Stomach (tissue), 8 donors: ENCODE measurements at regions not wholly inside any gene's neighbourhood (a gene's known extent, or its start where the extent isn't known, plus 50 kb on each side); places are given as distances from the start of the nearest gene placed in this dataset.

Experiments
- DNase-seq, 2 donors: peaks; one replicate each; pipeline versions ENCODE4 v3.0.0 to v3.0.0-alpha.2; 2013 to 2019
- H3K27ac ChIP-seq, 5 donors: fragments of 200-600 bp in 4 of 5; sonication (generic) in 4 of 5; one replicate each; pipeline ENCODE4 v1.5.1; 2013 to 2019; ENCODE audit warnings: mild to moderate bottlenecking in 1 of 5, moderate library complexity in 1 of 5
- H3K27me3 ChIP-seq, 3 donors: fragments of 200-600 bp; sonication (generic); one replicate each; pipeline ENCODE4 v1.5.1; 2017 to 2019; ENCODE audit warnings: mixed run types in 1 of 3
- H3K36me3 ChIP-seq, 4 donors: fragments of 200-600 bp; sonication (generic); 1 replicate in 3 of 4; 2 replicates in 1 of 4; pipeline ENCODE4 v1.5.1; 2016 to 2019
- H3K4me1 ChIP-seq, 4 donors: fragments of 200-600 bp; sonication (generic); one replicate each; pipeline ENCODE4 v1.5.1; 2016 to 2019
- H3K4me3 ChIP-seq, 4 donors: fragments of 200-600 bp; sonication (generic) in 3 of 4; one replicate each; pipeline ENCODE4 v1.5.1; 2016 to 2019; ENCODE audit warnings: mild to moderate bottlenecking in 1 of 4
- H3K9me3 ChIP-seq, 4 donors: fragments of 200-600 bp; sonication (generic); one replicate each; pipeline ENCODE4 v1.5.1; 2016 to 2019
- EP300 ChIP-seq: sonication (generic); formaldehyde crosslinking; IDR thresholded peaks from one replicate; pipeline ENCODE4 v1.6.1; 2017; ENCODE audit warnings: antibody characterized with exemption
- POLR2A ChIP-seq, 4 donors: fragments of 450-650 bp; IDR thresholded peaks; one replicate each; pipeline ENCODE4 v1.6.1; 2016; ENCODE audit warnings: antibody characterized with exemption in 4 of 4, control low read depth in 2 of 4, mild to moderate bottlenecking in 1 of 4, moderate library complexity in 1 of 4
- POLR2AphosphoS5 ChIP-seq, 3 donors: sonication (generic); formaldehyde crosslinking; IDR thresholded peaks; one replicate each; pipeline ENCODE4 v1.6.1; 2016; ENCODE audit warnings: antibody characterized with exemption in 3 of 3
- WGBS, 5 donors: extraction: QIAGEN DNeasy Blood & Tissue Kit in 3 of 5; methylation state at CpG; one replicate each; pipeline versions ENCODE4 v1.1.5 to v1.1.7; 2013 to 2018; 5-methylcytosine and 5-hydroxymethylcytosine counted together
- intact Hi-C: fragments of 100-400 bp; cut with DNase I; formaldehyde crosslinking; loops from one replicate; pipeline ENCODE4 v1.15.1; 2023; ENCODE audit warnings: low total_unique reads
- TF ChIP-seq, protein P1 (sequence below), 7 experiments: fragments of 450-650 bp in 4 of 7; fragments of 200-600 bp in 3 of 7; sonication (generic) in 3 of 7; IDR thresholded peaks; one replicate each; pipeline ENCODE4 v1.5.1; 2016 to 2019; ENCODE audit warnings: antibody characterized with exemption in 7 of 7, control low read depth in 2 of 7, mild to moderate bottlenecking in 1 of 7
- donor health status: healthy with polysubstance abuse.
- donor health status: Bipolar disorder and iron deficiency.
- donor health status: healthy.

DNA sequence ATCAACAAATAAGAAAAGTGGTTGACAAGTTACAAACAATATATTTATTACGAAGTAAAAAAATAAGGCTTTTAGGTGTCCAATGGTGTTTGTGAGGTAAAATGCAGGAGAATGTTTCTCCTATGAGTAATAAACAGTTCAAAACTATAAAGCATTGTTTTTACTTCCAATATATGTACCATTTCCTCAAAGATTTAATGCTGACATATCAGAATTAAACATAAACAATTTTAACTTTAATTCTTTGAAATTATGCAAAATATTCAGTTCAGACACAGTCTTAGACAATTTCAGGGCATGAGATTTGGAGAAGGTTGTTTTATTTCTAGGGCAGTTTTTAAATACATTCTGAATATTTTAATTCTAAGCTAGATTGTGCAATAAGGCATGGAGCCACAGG is 602.5 kb upstream of the DPPA4 start:
- Histone ChIP-seq H3K4me3 (no peak overlapping the region), H3K27ac (no peak overlapping the region), H3K9me3 (no peaks in the 10 kb centered on the region), H3K27me3 (no peaks in the 10 kb centered on the region), H3K36me3 (no peaks in the 10 kb centered on the region), H3K4me1 (no peaks in the 10 kb centered on the region)
- intact Hi-C loops: no loop called here
- TF ChIP-seq POLR2A (IDR thresholded peaks at IDR 0.05): no peak
- TF ChIP-seq POLR2AphosphoS5 (IDR thresholded peaks at IDR 0.05): no peak
- TF ChIP-seq, protein P1, sequence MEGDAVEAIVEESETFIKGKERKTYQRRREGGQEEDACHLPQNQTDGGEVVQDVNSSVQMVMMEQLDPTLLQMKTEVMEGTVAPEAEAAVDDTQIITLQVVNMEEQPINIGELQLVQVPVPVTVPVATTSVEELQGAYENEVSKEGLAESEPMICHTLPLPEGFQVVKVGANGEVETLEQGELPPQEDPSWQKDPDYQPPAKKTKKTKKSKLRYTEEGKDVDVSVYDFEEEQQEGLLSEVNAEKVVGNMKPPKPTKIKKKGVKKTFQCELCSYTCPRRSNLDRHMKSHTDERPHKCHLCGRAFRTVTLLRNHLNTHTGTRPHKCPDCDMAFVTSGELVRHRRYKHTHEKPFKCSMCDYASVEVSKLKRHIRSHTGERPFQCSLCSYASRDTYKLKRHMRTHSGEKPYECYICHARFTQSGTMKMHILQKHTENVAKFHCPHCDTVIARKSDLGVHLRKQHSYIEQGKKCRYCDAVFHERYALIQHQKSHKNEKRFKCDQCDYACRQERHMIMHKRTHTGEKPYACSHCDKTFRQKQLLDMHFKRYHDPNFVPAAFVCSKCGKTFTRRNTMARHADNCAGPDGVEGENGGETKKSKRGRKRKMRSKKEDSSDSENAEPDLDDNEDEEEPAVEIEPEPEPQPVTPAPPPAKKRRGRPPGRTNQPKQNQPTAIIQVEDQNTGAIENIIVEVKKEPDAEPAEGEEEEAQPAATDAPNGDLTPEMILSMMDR (IDR thresholded peaks at IDR 0.05): no peak
- no peak for TF ChIP-seq EP300
- 0 to 49% (median 41%) methylated on average over 1 of the region's 1 CpG for WGBS, 5 donors
- no peak for DNase-seq

DNA sequence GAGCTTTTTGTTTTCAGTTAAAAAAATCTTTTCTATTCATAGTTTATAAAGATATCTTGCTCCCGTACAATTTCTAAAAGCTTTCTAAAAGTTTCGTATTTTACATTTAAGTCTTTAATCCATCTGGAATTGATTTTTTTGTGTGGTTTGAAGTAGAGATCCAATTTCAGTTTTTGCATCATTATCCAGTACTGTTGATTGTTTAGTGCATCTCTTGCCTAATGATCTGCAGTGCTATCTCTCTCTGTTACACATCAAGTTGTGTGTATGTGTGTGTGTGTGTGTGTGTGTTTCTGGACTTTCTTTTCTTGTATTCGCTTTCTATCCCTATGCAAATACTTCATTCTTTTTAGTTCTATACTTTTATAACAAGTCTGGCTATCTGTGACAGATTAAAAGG is 605.8 kb upstream of the DPPA4 start:
- no peaks in the 10 kb centered on the region for H3K4me1 ChIP-seq
- 80 to 87% (median 85%) methylated on average over 3 of the region's 3 CpGs for WGBS, 5 donors

DNA sequence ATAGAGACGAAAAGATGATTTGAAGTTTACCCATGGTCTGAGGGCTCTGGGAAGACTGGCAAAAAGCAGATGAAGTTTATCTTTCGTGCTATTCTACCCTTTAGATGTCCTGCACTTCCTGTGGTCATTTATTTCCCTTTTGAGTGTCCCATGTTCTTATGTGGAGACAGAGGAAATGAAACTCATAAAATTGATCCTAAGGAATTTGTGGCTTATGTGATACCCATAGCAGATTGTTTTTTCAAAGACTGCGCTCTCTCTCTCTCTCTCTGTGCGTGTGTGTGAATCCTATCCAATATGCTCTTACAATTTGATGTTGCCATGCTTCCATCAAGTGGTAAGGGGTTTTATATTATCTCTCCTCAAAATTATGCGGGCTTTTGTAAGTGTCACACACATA is 607.5 kb upstream of the DPPA4 start:
- H3K4me3 ChIP-seq: no peak overlapping the region
- no peak for DNase-seq
- intact Hi-C loops: no loop called here
- TF ChIP-seq EP300 (no peak), POLR2A (IDR thresholded peaks at IDR 0.05) (no peak)
- TF ChIP-seq, protein P1 (IDR thresholded peaks at IDR 0.05): no peak
- no peaks in the 10 kb centered on the region for H3K4me1 ChIP-seq
- no peaks in the 10 kb centered on the region for H3K9me3 ChIP-seq
- no peaks in the 10 kb centered on the region for H3K27me3 ChIP-seq
- no peaks in the 10 kb centered on the region for H3K36me3 ChIP-seq
- no peak overlapping the region for H3K27ac ChIP-seq
- 70 to 87% (median 78%) methylated on average over 5 of the region's 5 CpGs for WGBS, 5 donors

More for the DNA sequence above, 605.8 kb upstream of the DPPA4 start:
- Histone ChIP-seq H3K27me3 (no peaks in the 10 kb centered on the region), H3K36me3 (no peaks in the 10 kb centered on the region), H3K4me3 (no peak overlapping the region), H3K27ac (no peak overlapping the region), H3K9me3 (no peaks in the 10 kb centered on the region)
- intact Hi-C loops: no loop called here
- TF ChIP-seq POLR2A (IDR thresholded peaks at IDR 0.05) (no peak), EP300 (no peak), POLR2AphosphoS5 (IDR thresholded peaks at IDR 0.05) (no peak)
- TF ChIP-seq, protein P1 (IDR thresholded peaks at IDR 0.05): no peak
- no peak for DNase-seq

DNA sequence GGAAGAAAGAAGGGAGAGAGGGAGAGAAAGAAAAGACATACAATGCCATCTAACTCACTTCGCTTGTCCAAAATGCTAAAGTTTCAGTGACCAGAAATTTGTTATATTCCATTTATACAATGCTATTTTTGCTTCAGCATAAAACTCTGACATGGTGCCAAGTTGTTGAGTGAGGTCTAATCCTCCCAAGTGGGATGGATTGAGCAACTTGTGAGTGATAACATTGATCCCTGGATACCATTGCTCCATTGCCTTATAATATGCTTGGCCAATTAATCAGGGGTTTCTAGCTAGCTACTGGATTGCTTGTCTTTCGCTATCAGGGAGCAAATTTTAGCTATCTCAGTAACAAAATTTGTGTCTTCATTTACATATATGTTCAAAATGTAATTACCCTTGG is 615.6 kb upstream of the DPPA4 start:
- Histone ChIP-seq H3K27ac (no peak overlapping the region), H3K27me3 (no peaks in the 10 kb centered on the region), H3K4me1 (peaks cover 0 to 5% (median 0%) of the 10 kb centered on the region in 4 donors), H3K4me3 (no peak overlapping the region), H3K36me3 (no peaks in the 10 kb centered on the region), H3K9me3 (no peaks in the 10 kb centered on the region)
- DNase-seq: peak in 1 of 2 donors; percentile 9
- 84 to 100% (median 88%) methylated on average over 2 of the region's 2 CpGs for WGBS, 5 donors
- TF ChIP-seq POLR2AphosphoS5 (IDR thresholded peaks at IDR 0.05) (no peak), EP300 (no peak), POLR2A (IDR thresholded peaks at IDR 0.05) (no peak)
- TF ChIP-seq, protein P1 (IDR thresholded peaks at IDR 0.05): no peak
- intact Hi-C loops: no loop called here
